ENCODE measurements at regions not wholly inside any gene's neighbourhood (a gene's known extent, or its start where the extent isn't known, plus 50 kb on each side); places are given as distances from the start of the nearest gene placed in this dataset.

GRCh38 chr9:24035816-24036215 lies 209.8 kb upstream of the ELAVL2 start:
- H3K9me3 ChIP-seq, result no peaks in the 10 kb centered on the region
- in situ Hi-C loops (cut with MboI; ENCODE audit: low pct_ligation_motif_present in 1 of 4, low pct_unique_long_range_greater_than_20kb in 1 of 4, low sequenced_read_pairs in 3 of 4), result no loop called here
- no peak overlapping the region for H3K4me3 ChIP-seq
- DNase-seq, result no peak
- intact Hi-C loops (cut with DNase I; ENCODE audit: low total_unique reads), result no loop called here
- no peak overlapping the region for H3K27ac ChIP-seq
- TF ChIP-seq POLR2A (IDR thresholded peaks at IDR 0.05), result no peak
- TF ChIP-seq CTCF (IDR thresholded peaks at IDR 0.05), result no peak
- TF ChIP-seq EP300 (IDR thresholded peaks at IDR 0.05; ENCODE audit: low read depth), result no peak
- TF ChIP-seq POLR2AphosphoS5 (IDR thresholded peaks at IDR 0.05), result no peak
- H3K36me3 ChIP-seq, result no peaks in the 10 kb centered on the region
- no peaks in the 10 kb centered on the region for H3K4me1 ChIP-seq
- H3K27me3 ChIP-seq, result no peaks in the 10 kb centered on the region

GRCh38 chr9:24011881-24012280 lies 185.8 kb upstream of the ELAVL2 start:
- no peaks in the 10 kb centered on the region for H3K36me3 ChIP-seq
- intact Hi-C loops (cut with DNase I; ENCODE audit: low total_unique reads) (no loop called here), in situ Hi-C loops (cut with MboI; ENCODE audit: low pct_ligation_motif_present in 1 of 4, low pct_unique_long_range_greater_than_20kb in 1 of 4, low sequenced_read_pairs in 3 of 4) (no loop called here)
- no peak overlapping the region for H3K27ac ChIP-seq
- H3K27me3 ChIP-seq, result no peaks in the 10 kb centered on the region
- no peaks in the 10 kb centered on the region for H3K4me1 ChIP-seq
- no peak overlapping the region for H3K4me3 ChIP-seq
- TF ChIP-seq POLR2A (IDR thresholded peaks at IDR 0.05) (no peak), POLR2AphosphoS5 (IDR thresholded peaks at IDR 0.05) (no peak), CTCF (IDR thresholded peaks at IDR 0.05) (no peak), EP300 (IDR thresholded peaks at IDR 0.05; ENCODE audit: low read depth) (no peak)
- H3K9me3 ChIP-seq, result no peaks in the 10 kb centered on the region
- WGBS, 2 donors (ENCODE audit: low coverage in 1 of 2), result 61 to 87% methylated on average over 4 to 6 of the region's 6 CpGs
- DNase-seq, result no peak

GRCh38 chr9:24011009-24011717 lies 185.1 kb upstream of the ELAVL2 start:
- H3K4me3 ChIP-seq, result no peak overlapping the region
- intact Hi-C loops (cut with DNase I; ENCODE audit: low total_unique reads), result no loop called here
- no peaks in the 10 kb centered on the region for H3K4me1 ChIP-seq
- no peak overlapping the region for H3K27ac ChIP-seq
- no peaks in the 10 kb centered on the region for H3K27me3 ChIP-seq
- TF ChIP-seq POLR2AphosphoS5 (IDR thresholded peaks at IDR 0.05) (no peak), POLR2A (IDR thresholded peaks at IDR 0.05) (no peak), CTCF (IDR thresholded peaks at IDR 0.05) (no peak), EP300 (IDR thresholded peaks at IDR 0.05; ENCODE audit: low read depth) (no peak)
- no peaks in the 10 kb centered on the region for H3K36me3 ChIP-seq
- in situ Hi-C loops (cut with MboI; ENCODE audit: low pct_ligation_motif_present in 1 of 4, low pct_unique_long_range_greater_than_20kb in 1 of 4, low sequenced_read_pairs in 3 of 4), result no loop called here
- DNase-seq, result no peak
- WGBS, 2 donors (ENCODE audit: low coverage in 1 of 2), result 37 to 61% methylated on average over 3 to 5 of the region's 5 CpGs
- no peaks in the 10 kb centered on the region for H3K9me3 ChIP-seq

DNA sequence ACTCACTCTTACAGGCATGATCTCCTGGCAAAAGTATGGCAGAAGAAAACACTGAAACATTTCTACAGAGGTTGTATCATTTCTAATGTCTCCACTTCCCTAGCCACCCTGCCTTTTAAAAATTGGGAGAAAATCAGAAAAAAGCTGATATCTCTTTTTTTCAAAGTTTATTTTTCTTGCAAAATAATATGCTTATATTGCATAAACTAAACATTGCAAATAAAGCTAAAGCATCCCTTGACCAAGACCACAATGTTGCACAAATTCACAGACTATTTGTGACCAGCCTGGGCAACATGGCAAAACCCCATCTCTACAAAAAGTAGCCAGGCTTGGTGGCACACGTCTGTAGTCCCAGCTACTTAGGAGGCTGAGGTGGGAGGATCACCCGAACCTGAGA lies 183.3 kb upstream of the ELAVL2 start:
- H3K36me3 ChIP-seq, result no peaks in the 10 kb centered on the region
- no peak overlapping the region for H3K4me3 ChIP-seq
- no peaks in the 10 kb centered on the region for H3K9me3 ChIP-seq
- DNase-seq, result no peak
- TF ChIP-seq POLR2AphosphoS5 (IDR thresholded peaks at IDR 0.05) (no peak), CTCF (IDR thresholded peaks at IDR 0.05) (no peak), EP300 (IDR thresholded peaks at IDR 0.05; ENCODE audit: low read depth) (no peak), POLR2A (IDR thresholded peaks at IDR 0.05) (no peak)
- 73 to 80% methylated on average over 2 of the region's 2 CpGs for WGBS, 2 donors (ENCODE audit: low coverage in 1 of 2)
- in situ Hi-C loops (cut with MboI; ENCODE audit: low pct_ligation_motif_present in 1 of 4, low pct_unique_long_range_greater_than_20kb in 1 of 4, low sequenced_read_pairs in 3 of 4), result no loop called here
- no peaks in the 10 kb centered on the region for H3K27me3 ChIP-seq
- H3K27ac ChIP-seq, result no peak overlapping the region
- intact Hi-C loops (cut with DNase I; ENCODE audit: low total_unique reads), result no loop called here
- H3K4me1 ChIP-seq, result no peaks in the 10 kb centered on the region
